Endothelial cell of umbilical vein (primary cell): ENCODE measurements at regions not wholly inside any gene's neighbourhood (a gene's known extent, or its start where the extent isn't known, plus 50 kb on each side); places are given as distances from the start of the nearest gene placed in this dataset.

Source experiments
- CTCF ChIP-seq, 2 donors: IDR thresholded peaks; 1 replicate in 1 of 2; 2 replicates in 1 of 2; pipeline ENCODE4 v1.5.1; 2011; ENCODE audit warnings: low read length in 2 of 2, mild to moderate bottlenecking in 2 of 2, moderate library complexity in 2 of 2, control low read depth in 1 of 2, inconsistent platforms in 1 of 2, low read depth in 1 of 2; ENCODE audit not compliant: insufficient read depth in 1 of 2; ENCODE audit errors: extremely low read depth in 1 of 2
- EZH2 ChIP-seq: IDR thresholded peaks from 2 replicates; pipeline ENCODE4 v1.6.1; 2012; ENCODE audit warnings: borderline replicate concordance, low read depth, mild to moderate bottlenecking, moderate library complexity, low read length, inconsistent platforms; ENCODE audit not compliant: severe bottlenecking
- GATA2 ChIP-seq: IDR thresholded peaks from 2 replicates; pipeline ENCODE4 v1.7.0; 2011; ENCODE audit warnings: low read depth, mild to moderate bottlenecking, moderate library complexity, mixed read lengths, low read length; ENCODE audit not compliant: insufficient read length, insufficient read depth
- POLR2A ChIP-seq: IDR thresholded peaks from 2 replicates; pipeline ENCODE4 v1.6.1; 2012; ENCODE audit warnings: low read depth, mild to moderate bottlenecking, control low read depth, low read length
- POLR2AphosphoS5 ChIP-seq: IDR thresholded peaks from 2 replicates; pipeline ENCODE4 v1.6.1; 2012; ENCODE audit warnings: low read depth, mild to moderate bottlenecking, control low read depth, low read length, moderate library complexity; ENCODE audit not compliant: insufficient read depth

DNA sequence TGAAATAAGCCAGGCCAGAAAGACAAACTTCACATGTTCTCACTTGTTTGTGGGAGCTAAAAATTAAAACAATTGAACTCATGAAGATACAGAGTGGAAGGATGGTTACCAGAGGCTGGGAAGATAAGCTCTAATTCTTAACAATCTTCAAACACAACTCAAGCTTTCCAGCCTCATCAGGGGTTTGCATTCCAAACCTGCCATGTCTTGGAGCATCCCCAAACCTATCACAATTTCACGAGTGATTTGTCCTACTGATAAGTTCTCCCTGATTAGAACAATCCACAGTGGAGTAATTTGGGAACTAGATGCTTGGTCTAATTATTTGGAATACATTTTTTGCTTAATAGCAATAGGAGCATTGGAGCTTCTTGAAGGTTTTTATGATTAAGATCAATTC is 418.5 kb upstream of the PKN2 start:
- TF ChIP-seq GATA2 (no peak), CTCF (IDR thresholded peaks at IDR 0.05; ENCODE audit: extremely low read depth in 1 of 2, insufficient read depth in 1 of 2, low read depth in 1 of 2, low read length in 2 of 2) (no peak), POLR2A (no peak), POLR2AphosphoS5 (no peak), EZH2 (no peak)
